Trophoblast cell (in vitro differentiated cells and primary cell): ENCODE measurements at regions not wholly inside any gene's neighbourhood (a gene's known extent, or its start where the extent isn't known, plus 50 kb on each side); places are given as distances from the start of the nearest gene placed in this dataset.

Experiments used
- DNase-seq, 2 donors: peaks; one replicate each; pipeline ENCODE4 v3.0.0-alpha.2; 2016
- H2AFZ ChIP-seq: 2 replicates; pipeline ENCODE4 v1.6.1; 2013; ENCODE audit warnings: low read length, moderate library complexity, mild to moderate bottlenecking; ENCODE audit not compliant: insufficient read depth, poor library complexity
- H2AK5ac ChIP-seq: 2 replicates; pipeline ENCODE4 v1.6.1; 2013; ENCODE audit warnings: mild to moderate bottlenecking, low read length
- H2BK120ac ChIP-seq: 2 replicates; pipeline ENCODE4 v1.6.1; 2013; ENCODE audit warnings: low read length, mild to moderate bottlenecking, moderate library complexity; ENCODE audit not compliant: insufficient read depth, poor library complexity
- H2BK12ac ChIP-seq: 2 replicates; pipeline ENCODE4 v1.6.1; 2013; ENCODE audit warnings: mild to moderate bottlenecking, low read length, moderate library complexity
- H2BK5ac ChIP-seq: 2 replicates; pipeline ENCODE4 v1.6.1; 2013; ENCODE audit warnings: low read length, low read depth, moderate library complexity, mild to moderate bottlenecking; ENCODE audit not compliant: poor library complexity
- H3K14ac ChIP-seq: 2 replicates; pipeline ENCODE4 v1.6.1; 2013; ENCODE audit warnings: mild to moderate bottlenecking, low read length
- H3K18ac ChIP-seq: 2 replicates; pipeline ENCODE4 v1.6.1; 2013; ENCODE audit warnings: mild to moderate bottlenecking, low read length
- H3K23ac ChIP-seq: 2 replicates; pipeline ENCODE4 v1.6.1; 2013; ENCODE audit warnings: low read length
- H3K27ac ChIP-seq: 2 replicates; pipeline ENCODE4 v1.5.1; 2013; ENCODE audit warnings: low read depth, mild to moderate bottlenecking, inconsistent platforms, low read length, moderate library complexity
- H3K27me3 ChIP-seq: 2 replicates; pipeline ENCODE4 v1.6.1; 2013; ENCODE audit warnings: inconsistent platforms, mild to moderate bottlenecking, low read length, moderate library complexity; ENCODE audit not compliant: insufficient read depth
- H3K36me3 ChIP-seq, 2 experiments: 1 replicate in 1 of 2; 2 replicates in 1 of 2; pipeline ENCODE4 v1.6.1; 2013; ENCODE audit warnings: low read length in 2 of 2, mild to moderate bottlenecking in 2 of 2, moderate library complexity in 1 of 2; ENCODE audit not compliant: insufficient read depth in 2 of 2, control insufficient read depth in 1 of 2
- H3K4ac ChIP-seq: 2 replicates; pipeline ENCODE4 v1.6.1; 2013; ENCODE audit warnings: low read depth, mild to moderate bottlenecking, low read length, moderate library complexity
- H3K4me1 ChIP-seq, 2 experiments: 1 replicate in 1 of 2; 2 replicates in 1 of 2; pipeline ENCODE4 v1.6.1; 2013; ENCODE audit warnings: low read length in 2 of 2, mild to moderate bottlenecking in 2 of 2, moderate library complexity in 1 of 2; ENCODE audit not compliant: insufficient read depth in 2 of 2, control insufficient read depth in 1 of 2
- H3K4me2 ChIP-seq: 2 replicates; pipeline ENCODE4 v1.6.1; 2013; ENCODE audit warnings: inconsistent platforms, mild to moderate bottlenecking, low read length, moderate library complexity
- H3K4me3 ChIP-seq: 2 replicates; pipeline ENCODE4 v1.5.1; 2013; ENCODE audit warnings: mild to moderate bottlenecking, low read depth, low read length, inconsistent platforms
- H3K79me1 ChIP-seq: one replicate; pipeline ENCODE4 v1.6.1; 2013; ENCODE audit warnings: low read length
- H3K79me2 ChIP-seq: 2 replicates; pipeline ENCODE4 v1.6.1; 2013; ENCODE audit warnings: low read length, mild to moderate bottlenecking; ENCODE audit not compliant: control insufficient read depth, insufficient read depth, poor library complexity
- H3K9ac ChIP-seq: 2 replicates; pipeline ENCODE4 v1.6.1; 2013; ENCODE audit warnings: mild to moderate bottlenecking, low read length
- H3K9me3 ChIP-seq: 2 replicates; pipeline ENCODE4 v1.6.1; 2013; ENCODE audit warnings: low read depth, mild to moderate bottlenecking, control low read depth, inconsistent platforms, low read length; ENCODE audit not compliant: insufficient read depth
- H4K12ac ChIP-seq: 2 replicates; pipeline ENCODE4 v1.6.1; 2013; ENCODE audit warnings: low read depth, mild to moderate bottlenecking, low read length, moderate library complexity
- H4K8ac ChIP-seq: 2 replicates; pipeline ENCODE4 v1.6.1; 2013; ENCODE audit warnings: low read depth, mild to moderate bottlenecking, low read length, moderate library complexity
- H4K91ac ChIP-seq: one replicate; pipeline ENCODE4 v1.6.1; 2013; ENCODE audit warnings: low read depth, mild to moderate bottlenecking, low read length, moderate library complexity
- WGBS: extraction: QIAGEN DNeasy Blood & Tissue Kit; methylation state at CpG from one replicate; pipeline ENCODE4 v1.1.7; 2013; ENCODE audit warnings: missing lambda C conversion rate; ENCODE audit not compliant: insufficient read length, insufficient coverage; ENCODE audit errors: extremely low coverage; 5-methylcytosine and 5-hydroxymethylcytosine counted together

DNA sequence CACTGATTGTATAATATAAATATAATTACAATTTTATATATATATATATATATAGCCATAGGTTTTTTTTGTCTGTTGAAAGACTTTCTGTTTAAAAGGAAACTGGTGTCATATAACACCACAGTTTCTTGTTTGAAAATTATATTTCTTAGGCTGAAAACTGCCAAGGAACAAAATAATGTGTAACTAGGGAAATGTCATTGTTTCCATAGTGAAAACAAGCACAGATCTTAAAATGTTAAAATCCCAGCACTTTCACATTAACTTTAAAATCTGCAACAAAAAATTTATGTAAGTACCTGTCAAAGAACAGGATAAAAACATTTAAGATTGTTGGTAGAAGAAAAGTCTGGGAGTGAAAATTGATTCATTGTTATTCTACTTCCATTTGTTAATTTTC is 104.2 kb downstream of the ATP6V1G3 start:
- Histone ChIP-seq H4K91ac (no peak overlapping the region), H2BK120ac (no peak overlapping the region)

DNA sequence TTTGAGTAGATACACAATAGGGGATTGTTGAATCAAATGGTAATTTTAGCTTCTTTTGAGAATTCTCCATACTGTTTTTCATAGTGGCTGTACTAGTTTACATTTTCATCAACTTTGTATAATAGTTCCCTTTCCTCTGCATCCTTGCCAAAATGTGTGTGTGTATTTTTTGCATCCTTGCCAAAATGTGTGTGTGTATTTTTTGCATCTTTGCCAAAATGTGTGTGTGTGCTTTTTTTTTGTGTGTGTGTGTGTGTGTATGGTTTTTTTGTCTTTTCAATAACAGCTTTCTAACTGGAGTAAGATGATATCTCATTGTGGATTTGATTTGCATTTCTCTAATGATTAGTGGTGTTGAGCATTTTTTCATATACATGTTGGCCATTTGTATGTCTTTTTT is 105.4 kb downstream of the ATP6V1G3 start:
- H3K4me1 ChIP-seq = no peaks in the 10 kb centered on the region
- H3K14ac ChIP-seq = no peak overlapping the region
- no peak overlapping the region for H3K4me2 ChIP-seq
- no peaks in the 10 kb centered on the region for H3K36me3 ChIP-seq
- H2AFZ ChIP-seq = no peak overlapping the region
- no peak overlapping the region for H2BK12ac ChIP-seq
- H2AK5ac ChIP-seq = no peak overlapping the region
- H2BK5ac ChIP-seq = no peak overlapping the region
- no peak overlapping the region for H2BK120ac ChIP-seq
- DNase-seq = no peak
- no peak overlapping the region for H3K27ac ChIP-seq
- H3K79me1 ChIP-seq = no peaks in the 10 kb centered on the region
- H4K8ac ChIP-seq = no peak overlapping the region
- no peak overlapping the region for H4K12ac ChIP-seq
- H4K91ac ChIP-seq = no peak overlapping the region
- no peak overlapping the region for H3K4me3 ChIP-seq
- no peaks in the 10 kb centered on the region for H3K27me3 ChIP-seq
- H3K18ac ChIP-seq = no peak overlapping the region
- H3K9ac ChIP-seq = no peak overlapping the region
- no peaks in the 10 kb centered on the region for H3K9me3 ChIP-seq
- H3K79me2 ChIP-seq = no peaks in the 10 kb centered on the region
- no peak overlapping the region for H3K4ac ChIP-seq
- H3K23ac ChIP-seq = no peak overlapping the region

More for the DNA sequence above, 104.2 kb downstream of the ATP6V1G3 start:
- H3K9ac ChIP-seq = no peak overlapping the region
- no peaks in the 10 kb centered on the region for H3K36me3 ChIP-seq
- H3K4me1 ChIP-seq = no peaks in the 10 kb centered on the region
- no peak overlapping the region for H3K4me2 ChIP-seq
- H4K8ac ChIP-seq = no peak overlapping the region
- no peak overlapping the region for H4K12ac ChIP-seq
- H2AK5ac ChIP-seq = no peak overlapping the region
- H2BK5ac ChIP-seq = no peak overlapping the region
- H2AFZ ChIP-seq = no peak overlapping the region
- H3K27ac ChIP-seq = no peak overlapping the region
- H3K9me3 ChIP-seq = no peaks in the 10 kb centered on the region
- no peak overlapping the region for H3K14ac ChIP-seq
- no peak overlapping the region for H3K23ac ChIP-seq
- H3K79me2 ChIP-seq = no peaks in the 10 kb centered on the region
- no peak overlapping the region for H3K4me3 ChIP-seq
- no peak for DNase-seq
- H3K27me3 ChIP-seq = no peaks in the 10 kb centered on the region
- H2BK12ac ChIP-seq = no peak overlapping the region
- no peak overlapping the region for H3K4ac ChIP-seq
- no peaks in the 10 kb centered on the region for H3K79me1 ChIP-seq
- no peak overlapping the region for H3K18ac ChIP-seq

- H2BK5ac ChIP-seq = no peak overlapping the region
- no peaks in the 10 kb centered on the region for H3K79me1 ChIP-seq
- H3K23ac ChIP-seq = no peak overlapping the region
- H2AK5ac ChIP-seq = no peak overlapping the region
- no peaks in the 10 kb centered on the region for H3K9me3 ChIP-seq
- H3K27me3 ChIP-seq = no peaks in the 10 kb centered on the region
- H3K4me1 ChIP-seq = peaks cover 0 to 4% of the 10 kb centered on the region in 2 experiments
- H3K79me2 ChIP-seq = no peaks in the 10 kb centered on the region
- no peak overlapping the region for H3K4me2 ChIP-seq
- no peak overlapping the region for H4K8ac ChIP-seq
- no peak overlapping the region for H3K4me3 ChIP-seq
- DNase-seq = no peak
- no peak overlapping the region for H3K18ac ChIP-seq
- no peak overlapping the region for H4K91ac ChIP-seq
- no CpG with 5 or more reads among the region's 2 CpGs for WGBS
- no peak overlapping the region for H3K27ac ChIP-seq
- H4K12ac ChIP-seq = no peak overlapping the region
- no peak overlapping the region for H2AFZ ChIP-seq
- no peak overlapping the region for H3K9ac ChIP-seq
- no peaks in the 10 kb centered on the region for H3K36me3 ChIP-seq
- no peak overlapping the region for H3K14ac ChIP-seq
- no peak overlapping the region for H2BK12ac ChIP-seq
- no peak overlapping the region for H2BK120ac ChIP-seq
- no peak overlapping the region for H3K4ac ChIP-seq
Measured at GRCh38 chr1:198424441-198424840, 116.0 kb downstream of the ATP6V1G3 start.

DNA sequence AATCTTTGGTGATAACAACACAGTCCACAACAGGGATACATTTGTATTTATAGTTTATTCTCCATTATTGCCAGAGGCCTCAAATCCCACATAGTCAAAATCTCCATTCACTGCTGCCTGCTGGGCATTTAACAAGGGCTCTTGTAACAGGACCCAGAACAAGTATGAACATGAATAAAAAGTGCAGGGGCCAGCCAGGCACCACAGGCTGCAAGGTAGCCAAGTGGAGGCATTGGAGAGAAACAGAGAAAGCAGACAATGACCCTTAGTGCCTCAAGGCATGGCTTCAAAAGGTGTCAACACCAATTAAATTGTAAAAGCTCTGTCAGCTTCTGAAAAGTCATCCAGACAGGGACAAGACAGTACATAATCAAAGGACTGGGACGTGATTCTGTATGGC is 116.8 kb downstream of the ATP6V1G3 start:
- Histone ChIP-seq H3K4me1 (peaks cover 0 to 4% of the 10 kb centered on the region in 2 experiments), H3K79me2 (no peaks in the 10 kb centered on the region), H3K27ac (no peak overlapping the region), H2BK120ac (no peak overlapping the region), H3K4me3 (no peak overlapping the region), H3K18ac (no peak overlapping the region), H2AFZ (no peak overlapping the region), H2AK5ac (no peak overlapping the region), H3K9me3 (no peaks in the 10 kb centered on the region), H3K36me3 (no peaks in the 10 kb centered on the region), H3K27me3 (no peaks in the 10 kb centered on the region), H4K12ac (no peak overlapping the region), H2BK5ac (no peak overlapping the region), H3K23ac (no peak overlapping the region), H3K9ac (no peak overlapping the region), H2BK12ac (no peak overlapping the region), H4K8ac (no peak overlapping the region), H3K4ac (no peak overlapping the region), H4K91ac (no peak overlapping the region), H3K79me1 (no peaks in the 10 kb centered on the region), H3K4me2 (no peak overlapping the region), H3K14ac (no peak overlapping the region)
- no peak for DNase-seq
- WGBS = no CpG with 5 or more reads among the region's 1 CpG

- Histone ChIP-seq H3K27me3 (no peaks in the 10 kb centered on the region), H3K36me3 (no peaks in the 10 kb centered on the region), H3K79me2 (no peaks in the 10 kb centered on the region), H3K9ac (no peak overlapping the region), H3K4ac (no peak overlapping the region), H4K91ac (no peak overlapping the region), H3K4me2 (no peak overlapping the region), H3K4me1 (no peaks in the 10 kb centered on the region), H3K4me3 (no peak overlapping the region), H2BK120ac (no peak overlapping the region), H2BK12ac (no peak overlapping the region), H4K8ac (no peak overlapping the region), H3K27ac (no peak overlapping the region), H2AFZ (no peak overlapping the region), H3K23ac (no peak overlapping the region), H3K79me1 (no peaks in the 10 kb centered on the region), H2BK5ac (no peak overlapping the region), H2AK5ac (no peak overlapping the region), H3K9me3 (no peaks in the 10 kb centered on the region), H3K18ac (no peak overlapping the region), H4K12ac (no peak overlapping the region), H3K14ac (no peak overlapping the region)
- DNase-seq = no peak
Measured at GRCh38 chr1:198417039-198417438, 123.4 kb downstream of the ATP6V1G3 start.
